NCI-H446 (cell line): ENCODE measurements at regions not wholly inside any gene's neighbourhood (a gene's known extent, or its start where the extent isn't known, plus 50 kb on each side); places are given as distances from the start of the nearest gene placed in this dataset.

Source experiments
- DNase-seq, 2 experiments: peaks; one replicate each; lab custom pipeline; 2025; lab: John Stamatoyannopoulos, UW

- no peak for DNase-seq
Observed at GRCh38 chr18:7349181-7349837, 118.4 kb downstream of the LRRC30 start.

GRCh38 chr18:7358989-7359726 is 128.3 kb downstream of the LRRC30 start:
- no peak for DNase-seq

- no peak for DNase-seq
Observed at GRCh38 chr18:7360606-7361170, 129.8 kb downstream of the LRRC30 start.

DNA sequence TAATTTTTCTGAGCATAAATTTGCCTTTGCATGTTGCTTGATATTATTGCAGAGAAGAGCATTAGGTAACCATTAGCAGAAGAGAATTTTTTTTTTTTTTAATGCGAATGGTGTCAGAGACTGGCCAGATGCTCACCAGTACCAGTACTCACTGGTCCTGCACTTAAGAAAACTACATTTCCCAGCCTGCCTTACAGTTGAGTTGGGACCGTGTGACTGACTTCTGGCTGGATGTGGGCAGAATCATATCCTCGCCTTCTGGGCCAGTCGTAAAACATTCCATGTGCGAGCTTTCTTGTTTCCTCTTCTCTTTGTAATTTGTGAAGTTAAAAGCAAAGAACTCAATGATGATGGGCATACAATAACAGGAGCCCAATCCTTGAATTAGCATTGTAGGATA is 132.4 kb downstream of the LRRC30 start:
- no peak for DNase-seq

- DNase-seq: no peak
Observed at GRCh38 chr18:7366597-7366996, 135.7 kb downstream of the LRRC30 start.

DNA sequence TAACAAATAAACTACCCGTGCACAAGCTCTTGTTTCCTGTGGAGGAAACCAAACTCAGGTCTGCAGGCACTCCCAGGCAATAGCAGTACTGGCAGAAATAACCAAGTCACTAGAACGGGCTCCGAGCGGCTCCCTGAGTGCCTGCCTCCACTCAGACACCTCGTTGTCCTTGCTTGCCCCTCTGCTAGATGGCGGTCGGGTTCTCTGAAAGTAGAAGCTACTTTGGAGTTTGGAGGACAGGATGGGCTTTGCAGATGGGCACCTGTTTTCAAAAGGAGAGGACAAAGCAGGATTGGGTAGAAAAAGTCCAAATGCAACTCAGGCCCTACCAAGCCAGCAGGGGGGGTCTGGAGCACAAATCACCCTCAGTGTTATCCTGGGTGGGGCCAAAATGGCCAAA is 136.4 kb downstream of the LRRC30 start:
- DNase-seq: no peak

DNA sequence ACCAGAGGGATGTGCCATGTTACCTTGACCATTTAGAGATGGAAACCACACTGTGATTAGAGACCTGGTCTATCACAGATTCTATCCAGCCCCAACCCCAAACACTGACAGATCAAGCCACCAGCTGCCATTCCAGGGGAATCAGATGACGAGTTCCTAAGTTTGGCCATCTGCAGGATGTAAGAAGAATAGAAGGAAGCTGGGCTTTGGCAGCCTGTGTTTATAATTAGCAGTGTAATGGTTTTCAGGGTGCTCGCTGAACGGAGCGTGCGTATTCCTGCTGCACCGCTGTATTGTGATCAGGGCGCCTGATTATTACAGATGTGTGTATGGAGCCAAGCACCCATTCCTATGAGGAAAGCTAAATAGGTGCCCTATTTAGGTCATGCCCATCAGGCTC is 138.1 kb downstream of the LRRC30 start:
- DNase-seq: no peak

DNA sequence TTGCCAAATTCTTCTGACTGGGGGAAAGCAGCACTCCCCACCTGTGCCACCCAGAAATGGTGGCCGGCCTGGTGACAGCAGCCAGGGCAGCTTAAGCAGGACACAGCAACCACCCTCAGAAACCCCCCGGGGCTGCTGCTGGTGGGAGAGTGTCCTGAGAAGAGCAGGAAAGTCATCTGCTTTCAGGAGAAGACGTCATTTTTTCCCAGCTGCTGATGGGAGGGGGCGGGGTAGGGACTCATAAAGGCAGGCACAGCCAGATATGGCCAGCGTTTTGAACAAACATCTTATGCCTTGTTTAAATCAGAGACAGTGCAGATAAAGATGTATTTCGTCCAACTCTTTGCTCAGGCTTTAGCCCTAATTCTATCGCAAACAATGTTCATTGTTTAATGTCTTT is 139.5 kb downstream of the LRRC30 start:
- DNase-seq: no peak

- DNase-seq: no peak
Observed at GRCh38 chr18:7370802-7371201, 139.9 kb downstream of the LRRC30 start.

GRCh38 chr18:7373441-7373840 is 142.6 kb downstream of the LRRC30 start:
- DNase-seq: no peak

DNA sequence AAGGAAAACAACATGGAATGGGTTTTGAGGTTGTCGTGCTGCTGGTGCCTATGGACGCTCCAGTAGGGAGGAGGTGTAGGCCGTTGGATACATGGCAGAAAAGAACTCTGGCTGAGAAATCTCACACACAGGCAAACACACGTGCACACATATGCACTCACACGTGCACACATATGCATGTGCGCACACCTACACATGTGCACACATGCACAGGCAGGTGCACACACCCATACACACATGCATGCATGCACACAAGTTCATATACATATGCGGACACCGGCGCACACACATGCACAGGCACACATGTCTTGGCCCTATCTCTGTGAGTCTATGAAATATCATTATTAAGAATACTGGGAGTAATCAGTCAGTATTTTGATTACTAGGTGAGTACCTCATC is 150.4 kb downstream of the LRRC30 start:
- DNase-seq: no peak

GRCh38 chr18:7382328-7383001 is 151.6 kb downstream of the LRRC30 start:
- DNase-seq: no peak

GRCh38 chr18:7383002-7383980 is 152.4 kb downstream of the LRRC30 start:
- DNase-seq: no peak

- DNase-seq: no peak
Observed at GRCh38 chr18:7388741-7389140, 157.9 kb downstream of the LRRC30 start.

DNA sequence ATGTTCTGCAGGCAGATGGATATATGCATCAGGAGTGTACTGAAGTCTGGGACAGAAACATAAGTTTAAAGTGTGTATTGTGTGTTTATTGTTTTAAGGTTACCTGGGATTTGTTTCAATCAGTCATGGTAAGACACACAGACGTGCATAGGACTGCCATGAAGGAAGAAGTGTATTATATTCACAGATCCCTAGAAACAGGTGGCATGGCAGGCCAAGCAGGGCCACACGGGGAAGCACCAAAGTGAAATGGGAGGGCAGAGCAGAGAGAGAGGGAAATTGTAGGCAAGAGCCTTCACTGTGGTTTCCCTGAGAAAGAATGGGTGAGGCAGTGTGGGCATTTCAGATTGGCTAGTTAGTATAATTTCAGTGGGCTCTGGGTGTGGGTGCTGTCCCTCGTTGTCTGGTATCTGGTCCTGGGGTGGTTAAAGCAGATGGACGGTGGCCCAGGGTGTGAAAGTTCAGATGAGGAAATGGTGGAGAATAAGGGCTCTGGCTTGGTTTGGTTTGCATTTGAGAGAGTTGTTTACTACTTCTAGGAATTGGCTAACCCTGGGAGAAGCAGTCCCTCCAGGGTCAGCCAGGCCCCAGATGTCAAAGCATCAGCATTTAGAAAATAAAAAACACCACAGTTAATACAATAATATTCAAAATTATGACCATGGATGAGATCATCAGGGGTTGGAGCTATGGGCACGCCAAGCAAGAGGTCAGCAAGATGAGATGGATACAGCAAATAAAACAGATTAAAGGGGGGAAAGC is 160.0 kb downstream of the LRRC30 start:
- DNase-seq: no peak

DNA sequence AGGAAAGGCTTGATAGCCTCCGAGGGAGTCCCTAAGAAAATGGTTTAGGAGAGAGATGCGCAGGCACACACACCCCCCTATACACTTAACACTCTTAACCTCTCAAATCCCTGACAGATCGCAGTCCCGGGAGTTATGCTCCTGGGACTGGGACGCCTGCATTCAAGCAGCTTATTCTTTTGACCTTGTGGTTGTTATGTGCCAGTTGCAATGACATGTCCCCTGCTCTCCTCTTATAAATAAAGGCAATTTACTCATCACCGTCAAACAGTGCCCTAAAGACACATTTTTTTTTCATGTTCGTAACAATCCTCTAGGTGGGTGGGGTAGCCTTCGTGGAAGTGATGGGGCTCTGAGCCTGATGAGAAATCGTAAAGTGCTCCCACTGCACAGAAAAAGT is 162.2 kb downstream of the LRRC30 start:
- no peak for DNase-seq

DNA sequence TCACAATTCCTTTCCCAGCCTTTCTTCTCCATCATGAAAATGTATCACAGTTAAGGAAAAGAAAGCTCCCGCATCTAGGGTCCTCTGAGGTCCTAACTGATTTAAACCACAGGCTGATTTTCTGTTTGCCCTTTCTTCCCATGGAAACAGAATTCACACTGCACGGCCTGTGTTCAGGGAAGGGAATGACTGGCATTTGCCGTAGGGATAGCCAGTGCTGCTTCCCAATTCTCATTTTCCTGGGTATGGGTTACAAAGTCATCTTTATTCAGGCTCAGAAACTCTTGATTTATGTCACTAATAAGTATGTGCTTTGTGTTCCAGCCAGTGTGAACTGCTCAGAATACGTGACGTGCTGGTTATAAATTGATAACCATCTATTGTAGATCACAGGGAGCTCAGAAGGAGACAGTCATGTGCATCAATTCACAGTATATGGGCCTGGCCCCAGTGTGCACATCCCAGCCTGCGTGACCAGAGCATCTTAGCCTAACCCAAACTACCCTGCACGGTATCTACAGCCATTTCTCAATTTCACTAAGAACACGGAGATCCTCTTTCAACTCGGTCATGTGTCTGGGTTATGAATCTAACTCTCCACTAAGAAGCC is 163.3 kb downstream of the LRRC30 start:
- DNase-seq: no peak

DNA sequence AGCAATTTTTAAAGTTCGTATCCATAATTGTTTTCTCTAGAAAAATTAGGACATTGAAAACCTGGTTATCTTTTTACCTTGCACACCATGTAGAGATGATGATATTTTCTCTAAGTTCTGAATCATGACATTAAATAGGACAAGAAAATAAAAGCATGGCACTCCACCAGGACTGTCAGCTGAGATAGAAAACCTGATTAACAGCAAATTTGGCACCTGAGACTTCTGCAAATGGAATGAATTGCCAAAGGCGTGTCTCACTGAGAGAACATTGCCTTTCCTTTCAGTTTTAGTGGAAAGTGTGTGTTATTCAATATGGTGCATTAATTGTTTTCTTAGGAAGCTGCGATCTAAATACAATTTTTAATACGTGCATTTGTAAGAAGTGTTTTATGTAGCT is 164.7 kb downstream of the LRRC30 start:
- DNase-seq: no peak

- DNase-seq: no peak
Observed at GRCh38 chr18:7413906-7414305, 153.2 kb upstream of the PTPRM start.

GRCh38 chr18:7414459-7414858 is 152.7 kb upstream of the PTPRM start:
- DNase-seq: no peak
